Heart left ventricle (tissue), 16 donors: ENCODE measurements at regions not wholly inside any gene's neighbourhood (a gene's known extent, or its start where the extent isn't known, plus 50 kb on each side); places are given as distances from the start of the nearest gene placed in this dataset.

Experiments
- ATAC-seq, 4 donors: fragments of 200-7000 bp; cut with Tn5 transposase; one replicate each; pipeline ENCODE4 v1.9.1; 2020 to 2022; ENCODE audit warnings: moderate library complexity in 4 of 4, mild to moderate bottlenecking in 3 of 4, moderate number of reproducible peaks in 1 of 4
- DNase-seq, 5 donors: peaks; one replicate each; pipeline ENCODE4 v3.0.0-alpha.2; 2020
- H3K27ac ChIP-seq, 12 donors: fragments of 200-600 bp; sonication (generic) in 4 of 12; one replicate each; pipeline versions ENCODE4 v1.5.0 to v1.8.0; 2016 to 2022; ENCODE audit warnings: mild to moderate bottlenecking in 2 of 12
- H3K27me3 ChIP-seq, 9 donors: fragments of 200-600 bp; sonication (generic) in 2 of 9; one replicate each; pipeline versions ENCODE4 v1.5.1 to v1.8.0; 2016 to 2022; ENCODE audit warnings: mild to moderate bottlenecking in 3 of 9
- H3K36me3 ChIP-seq, 9 donors: fragments of 200-600 bp; sonication (generic) in 2 of 9; one replicate each; pipeline versions ENCODE4 v1.5.0 to v1.8.0; 2018 to 2022; ENCODE audit warnings: mild to moderate bottlenecking in 2 of 9
- H3K4me1 ChIP-seq, 12 donors: fragments of 200-600 bp; sonication (generic) in 4 of 12; one replicate each; pipeline versions ENCODE4 v1.5.0 to v1.8.0; 2016 to 2022; ENCODE audit warnings: mild to moderate bottlenecking in 3 of 12
- H3K4me3 ChIP-seq, 12 donors: fragments of 200-600 bp; sonication (generic) in 4 of 12; one replicate each; pipeline versions ENCODE4 v1.5.0 to v1.8.0; 2017 to 2022; ENCODE audit warnings: mild to moderate bottlenecking in 9 of 12, moderate library complexity in 4 of 12
- H3K9me3 ChIP-seq, 12 donors: fragments of 200-600 bp; sonication (generic) in 4 of 12; one replicate each; pipeline versions ENCODE4 v1.5.0 to v1.8.0; 2016 to 2022; ENCODE audit warnings: mild to moderate bottlenecking in 1 of 12
- CTCF ChIP-seq, 12 donors: fragments of 200-600 bp; sonication (generic) in 4 of 12; IDR thresholded peaks; one replicate each; pipeline versions ENCODE4 v1.5.0 to v1.8.0; 2018 to 2022; ENCODE audit warnings: antibody characterized with exemption in 12 of 12, mild to moderate bottlenecking in 5 of 12
- POLR2A ChIP-seq, 2 donors: fragments of 450-650 bp; IDR thresholded peaks; one replicate each; pipeline ENCODE4 v1.6.1; 2017; ENCODE audit warnings: antibody characterized with exemption in 2 of 2, mild to moderate bottlenecking in 2 of 2, moderate library complexity in 2 of 2
- WGBS, 4 donors: extraction: QIAGEN DNeasy Blood & Tissue Kit in 2 of 4; methylation state at CpG; one replicate each; pipeline versions ENCODE4 v1.1.5 to v1.1.7; 2013 to 2018; 5-methylcytosine and 5-hydroxymethylcytosine counted together
- intact Hi-C, 10 donors: fragments of 100-400 bp; cut with DNase I; formaldehyde crosslinking; loops; one replicate each; pipeline versions ENCODE4 v1.11.1 to v1.14.2; 2022
- donor health status: ischemic (EF 13 %, LVEDD 7.1; RV severe dilation, severe dysfunction).
- donor health status: healthy with polysubstance abuse.
- donor health status: DM: no; HTN: yes; CAD: no.
- donor health status: DM: no; HTN: no; CAD: no.
- donor health status: ischemic (EF 25% LVEDD 6.9; RV normal size, moderate dysfunction).
- donor health status: ischemic (EF 25% LVEDD 5.7; RV mildly dilated, moderate dysfunction).
- donor health status: healthy.
- donor health status: DM: yes; HTN: yes; CAD: no.
- donor health status: ischemic (EF 35%, LVEDD 5.7; RV mildly dilated, moderate dysfunction).
- donor health status: nonischemic (EF 11% LVEDD 7.7; RV severe dilation, severe dysfunction).
- donor health status: DM: yes; HTN: yes; CAD: no.
- donor health status: PGD.
- donor health status: ischemic (EF 29% LVEDD 5.4; RV normal size, mild dysfunction).
- donor health status: nonischemic (EF 23%, LVEDD 6.1; RV moderate dilation, normal function).

DNA sequence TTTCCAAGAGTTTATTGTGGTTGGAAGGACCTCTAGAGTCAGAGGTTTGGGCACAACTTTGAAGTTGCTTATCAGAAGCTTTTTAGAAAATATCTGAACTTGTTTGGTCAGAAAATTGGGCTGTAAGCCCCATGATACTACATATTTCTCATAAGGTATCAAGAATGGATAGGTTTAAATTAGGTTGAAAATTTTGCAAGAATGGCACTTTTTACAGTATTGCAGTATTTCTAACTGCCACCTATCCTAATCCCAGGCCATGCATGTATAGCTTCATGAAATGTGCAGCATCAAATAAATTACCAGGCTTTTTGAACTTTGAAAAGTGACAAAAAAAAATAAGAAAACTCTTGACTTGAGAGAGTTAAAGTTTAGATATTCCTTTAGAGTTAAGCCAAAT, 367.2 kb downstream of the FIGN start:
- Histone ChIP-seq H3K36me3 (no peaks in the 10 kb centered on the region), H3K9me3 (peaks cover 0 to 4% (median 0%) of the 10 kb centered on the region in 12 donors), H3K27ac (no peak overlapping the region), H3K27me3 (no peaks in the 10 kb centered on the region), H3K4me1 (peaks cover 0 to 5% (median 0%) of the 10 kb centered on the region in 12 donors), H3K4me3 (no peak overlapping the region)
- ATAC-seq (no peak), DNase-seq (no peak)
- intact Hi-C loops = no loop called here
- TF ChIP-seq POLR2A (IDR thresholded peaks at IDR 0.05) = no peak
- no peak for TF ChIP-seq CTCF (IDR thresholded peaks at IDR 0.05)

GRCh38 chr2:163367825-163368582, 367.8 kb downstream of the FIGN start:
- H3K9me3 ChIP-seq = peaks cover 0 to 8% (median 0%) of the 10 kb centered on the region in 12 donors
- no peak overlapping the region for H3K27ac ChIP-seq
- TF ChIP-seq POLR2A (IDR thresholded peaks at IDR 0.05) = no peak
- no peak for TF ChIP-seq CTCF (IDR thresholded peaks at IDR 0.05)
- H3K4me3 ChIP-seq = no peak overlapping the region
- DNase-seq (no peak), ATAC-seq (no peak)
- H3K4me1 ChIP-seq = peaks cover 0 to 5% (median 0%) of the 10 kb centered on the region in 12 donors
- WGBS, 4 donors = 94 to 96% (median 95%) methylated on average over 4 of the region's 4 CpGs
- H3K36me3 ChIP-seq = no peaks in the 10 kb centered on the region
- no peaks in the 10 kb centered on the region for H3K27me3 ChIP-seq
- intact Hi-C loops = no loop called here

DNA sequence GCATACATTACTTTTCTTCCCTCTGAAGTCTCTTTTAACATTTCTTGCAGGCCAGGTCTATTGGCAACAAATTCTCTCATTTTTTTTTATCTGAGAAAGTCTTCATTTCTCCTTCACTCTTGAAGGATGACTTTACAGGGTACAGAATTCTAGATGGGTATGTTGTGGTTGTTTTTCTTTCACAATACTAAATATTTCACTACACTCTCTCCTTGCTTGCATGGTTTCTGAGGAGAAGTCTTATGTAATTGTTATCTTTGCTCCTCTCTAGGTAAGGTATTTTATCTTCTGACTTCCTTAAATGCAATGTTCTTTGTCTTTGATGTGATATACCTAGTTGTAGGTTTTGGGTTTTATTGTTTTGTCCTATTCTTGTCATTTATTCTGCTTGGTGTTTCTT, 371.1 kb downstream of the FIGN start:
- intact Hi-C loops = no loop called here
- DNase-seq = no peak

GRCh38 chr2:163353551-163353950, 382.3 kb downstream of the FIGN start:
- H3K27me3 ChIP-seq = no peaks in the 10 kb centered on the region
- no peak overlapping the region for H3K4me3 ChIP-seq
- H3K4me1 ChIP-seq = peaks cover 0 to 11% (median 6%) of the 10 kb centered on the region in 12 donors
- DNase-seq (no peak), ATAC-seq (no peak)
- intact Hi-C loops = loop anchor here in 1 of 10 donors (10.0 kb wide), 1 partner anchor 111 kb away; no protein-coding TSS in a partner anchor
- H3K9me3 ChIP-seq = no peaks in the 10 kb centered on the region
- WGBS, 4 donors = 67 to 83% (median 77%) methylated on average over 1 of the region's 1 CpG
- TF ChIP-seq CTCF (IDR thresholded peaks at IDR 0.05) = no peak
- TF ChIP-seq POLR2A (IDR thresholded peaks at IDR 0.05) = no peak
- no peaks in the 10 kb centered on the region for H3K36me3 ChIP-seq
- H3K27ac ChIP-seq = no peak overlapping the region

More for the DNA sequence above, 371.1 kb downstream of the FIGN start:
- ATAC-seq = no peak
- Histone ChIP-seq H3K27ac (no peak overlapping the region), H3K4me1 (peaks cover 0 to 5% (median 0%) of the 10 kb centered on the region in 12 donors), H3K27me3 (no peaks in the 10 kb centered on the region), H3K36me3 (no peaks in the 10 kb centered on the region), H3K9me3 (peaks cover 0 to 21% (median 0%) of the 10 kb centered on the region in 12 donors), H3K4me3 (no peak overlapping the region)
- TF ChIP-seq POLR2A (IDR thresholded peaks at IDR 0.05) = no peak
- TF ChIP-seq CTCF (IDR thresholded peaks at IDR 0.05) = no peak
